Endothelial cell of umbilical vein (primary cell): ENCODE measurements at regions not wholly inside any gene's neighbourhood (a gene's known extent, or its start where the extent isn't known, plus 50 kb on each side); places are given as distances from the start of the nearest gene placed in this dataset.

Source experiments
- BruUV-seq: library from RNA; stranded (reverse); fragments of 400-500 nt; replicated peaks from 2 replicates; lab custom pipeline; 2021; lab: Mats Ljungman, UMichigan
- CTCF ChIA-PET: fragments of 300-600, 350-600 bp; sonication (Branson Sonifier 250); formaldehyde crosslinking; loops from one replicate; lab custom pipeline; 2021; ENCODE audit warnings: antibody characterized with exemption, inconsistent platforms; lab: Charles Lee
- POLR2A ChIA-PET: fragments of 300-600, 350-600 bp; sonication (Branson Sonifier 250); formaldehyde crosslinking; loops from one replicate; lab custom pipeline; 2021; ENCODE audit warnings: antibody characterized with exemption, inconsistent platforms; lab: Charles Lee
- DNase-seq: peaks from one replicate; pipeline ENCODE4 v3.0.0-alpha.2; 2011; ENCODE audit warnings: low read depth, low spot score
- FAIRE-seq: peaks from 2 replicates; lab custom pipeline; 2011; peaks lifted over from hg19 to GRCh38; lab: Jason Lieb, UNC
- H2AFZ ChIP-seq: 2 replicates; pipeline ENCODE4 v1.6.0; 2012; ENCODE audit warnings: low read depth, low read length, control low read depth, inconsistent platforms
- H3K27ac ChIP-seq: 2 replicates; pipeline ENCODE4 v1.5.1; 2011; ENCODE audit warnings: low read depth, mild to moderate bottlenecking, control low read depth, low read length, moderate library complexity; ENCODE audit not compliant: insufficient read depth
- H3K27me3 ChIP-seq, 2 experiments: 2 replicates each; pipeline versions ENCODE4 v1.6.0 to v1.6.1; 2011; ENCODE audit warnings: low read length in 2 of 2, mixed read lengths in 1 of 2; ENCODE audit not compliant: control insufficient read depth in 2 of 2, insufficient read depth in 2 of 2
- H3K36me3 ChIP-seq, 2 experiments: 2 replicates in 1 of 2; 3 replicates in 1 of 2; pipeline ENCODE4 v1.5.1; 2011; ENCODE audit warnings: low read length in 2 of 2, mild to moderate bottlenecking in 1 of 2, moderate library complexity in 1 of 2; ENCODE audit not compliant: control insufficient read depth in 2 of 2, insufficient read depth in 2 of 2; ENCODE audit errors: extremely low read depth in 1 of 2
- H3K4me1 ChIP-seq: 3 replicates; pipeline ENCODE4 v1.5.1; 2011; ENCODE audit warnings: mild to moderate bottlenecking, low read length; ENCODE audit not compliant: control insufficient read depth, insufficient read depth; ENCODE audit errors: extremely low read depth
- H3K4me2 ChIP-seq: 2 replicates; pipeline ENCODE4 v1.6.1; 2011; ENCODE audit warnings: low read length, control low read depth, mixed read lengths; ENCODE audit not compliant: insufficient read depth
- H3K4me3 ChIP-seq, 3 experiments: fragments of 200-600 bp in 1 of 3; sonication (generic), shearing (Covaris generic) in 1 of 3; replicated peaks in 1 of 3; 2 replicates each; pipeline ENCODE4 v1.5.1; 2011 to 2016; ENCODE audit warnings: control low read depth in 3 of 3, low read length in 3 of 3, mild to moderate bottlenecking in 2 of 3, inconsistent platforms in 1 of 3, low read depth in 1 of 3, moderate library complexity in 1 of 3; ENCODE audit not compliant: insufficient read depth in 1 of 3
- H3K79me2 ChIP-seq: 2 replicates; pipeline ENCODE4 v1.6.0; 2012; ENCODE audit warnings: low read length, inconsistent platforms; ENCODE audit not compliant: control insufficient read depth, insufficient read depth
- H3K9ac ChIP-seq: replicated peaks from 2 replicates; pipeline ENCODE3; 2011; ENCODE audit warnings: low read length, control low read depth; ENCODE audit not compliant: insufficient read depth; ENCODE audit errors: extremely low read depth
- H3K9me1 ChIP-seq: replicated peaks from 3 replicates; pipeline ENCODE4 v1.6.0; 2011; ENCODE audit warnings: mild to moderate bottlenecking, low read length; ENCODE audit not compliant: control insufficient read depth, insufficient read depth; ENCODE audit errors: extremely low read depth
- H3K9me3 ChIP-seq: replicated peaks from 2 replicates; pipeline ENCODE4 v1.5.1; 2012; ENCODE audit warnings: low read length, inconsistent platforms; ENCODE audit not compliant: control insufficient read depth, insufficient read depth
- H4K20me1 ChIP-seq: replicated peaks from 2 replicates; pipeline ENCODE3; 2011; ENCODE audit warnings: mild to moderate bottlenecking, low read length; ENCODE audit not compliant: control insufficient read depth, insufficient read depth; ENCODE audit errors: extremely low read depth
- EZH2 ChIP-seq: IDR thresholded peaks from 2 replicates; pipeline ENCODE4 v1.6.1; 2012; ENCODE audit warnings: borderline replicate concordance, low read depth, mild to moderate bottlenecking, moderate library complexity, low read length, inconsistent platforms; ENCODE audit not compliant: severe bottlenecking
- FOS ChIP-seq: IDR thresholded peaks from 2 replicates; pipeline ENCODE4 v1.6.1; 2011; ENCODE audit warnings: mild to moderate bottlenecking, low read length, moderate library complexity, borderline replicate concordance; ENCODE audit not compliant: insufficient read depth
- GATA2 ChIP-seq: IDR thresholded peaks from 2 replicates; pipeline ENCODE4 v1.7.0; 2011; ENCODE audit warnings: low read depth, mild to moderate bottlenecking, moderate library complexity, mixed read lengths, low read length; ENCODE audit not compliant: insufficient read length, insufficient read depth
- JUN ChIP-seq: IDR thresholded peaks from 2 replicates; pipeline ENCODE4 v1.6.1; 2011; ENCODE audit warnings: borderline replicate concordance, low read depth; ENCODE audit not compliant: insufficient read length, insufficient read depth
- MYC ChIP-seq: IDR thresholded peaks from one replicate; pipeline ENCODE4 v1.6.1; 2011; ENCODE audit warnings: mild to moderate bottlenecking, low read depth, low read length
- POLR2A ChIP-seq: IDR thresholded peaks from 2 replicates; pipeline ENCODE4 v1.6.1; 2012; ENCODE audit warnings: low read depth, mild to moderate bottlenecking, control low read depth, low read length
- POLR2AphosphoS5 ChIP-seq: IDR thresholded peaks from 2 replicates; pipeline ENCODE4 v1.6.1; 2012; ENCODE audit warnings: low read depth, mild to moderate bottlenecking, control low read depth, low read length, moderate library complexity; ENCODE audit not compliant: insufficient read depth
- dilution Hi-C: fragments of 300-500 bp; cut with MboI; formaldehyde crosslinking; loops from one replicate; pipeline ENCODE4 v1.15.0; 2019; ENCODE audit warnings: low sequenced_read_pairs; ENCODE audit not compliant: extremely low pct_ligation_motif_present
- intact Hi-C: fragments of 100-400 bp; cut with micrococcal nuclease; formaldehyde crosslinking; loops from one replicate; pipeline ENCODE4 v1.10.0; 2022
- TF ChIP-seq, protein P1 (sequence below): IDR thresholded peaks from 2 replicates; pipeline ENCODE4 v1.6.1; 2011; ENCODE audit not compliant: insufficient read depth, insufficient read length
- TF ChIP-seq, protein P2 (sequence below), 2 donors: IDR thresholded peaks; 1 replicate in 1 of 2; 2 replicates in 1 of 2; pipeline ENCODE4 v1.5.1; 2011; ENCODE audit warnings: low read length in 2 of 2, mild to moderate bottlenecking in 2 of 2, moderate library complexity in 2 of 2, control low read depth in 1 of 2, inconsistent platforms in 1 of 2, low read depth in 1 of 2; ENCODE audit not compliant: insufficient read depth in 1 of 2; ENCODE audit errors: extremely low read depth in 1 of 2

- Histone ChIP-seq H3K79me2 (no peaks in the 10 kb centered on the region), H2AFZ (no peak overlapping the region), H3K36me3 (no peaks in the 10 kb centered on the region), H3K9me3 (peaks cover 3% of the 10 kb centered on the region), H3K27ac (no peak overlapping the region), H4K20me1 (no peaks in the 10 kb centered on the region), H3K4me1 (no peaks in the 10 kb centered on the region), H3K9me1 (no peaks in the 10 kb centered on the region), H3K27me3 (no peaks in the 10 kb centered on the region), H3K4me3 (no peak overlapping the region), H3K9ac (no peak overlapping the region), H3K4me2 (no peak overlapping the region)
- BruUV-seq, result no TSS peak
- intact Hi-C loops (no loop called here), dilution Hi-C loops (no loop called here)
- POLR2A ChIA-PET, result no interaction called here
- DNase-seq (no peak), FAIRE-seq (no peak)
- no peak for TF ChIP-seq FOS
- TF ChIP-seq MYC, result no peak
- no peak for TF ChIP-seq JUN
- TF ChIP-seq, protein P1, sequence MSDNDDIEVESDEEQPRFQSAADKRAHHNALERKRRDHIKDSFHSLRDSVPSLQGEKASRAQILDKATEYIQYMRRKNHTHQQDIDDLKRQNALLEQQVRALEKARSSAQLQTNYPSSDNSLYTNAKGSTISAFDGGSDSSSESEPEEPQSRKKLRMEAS, result no peak
- TF ChIP-seq, protein P2, sequence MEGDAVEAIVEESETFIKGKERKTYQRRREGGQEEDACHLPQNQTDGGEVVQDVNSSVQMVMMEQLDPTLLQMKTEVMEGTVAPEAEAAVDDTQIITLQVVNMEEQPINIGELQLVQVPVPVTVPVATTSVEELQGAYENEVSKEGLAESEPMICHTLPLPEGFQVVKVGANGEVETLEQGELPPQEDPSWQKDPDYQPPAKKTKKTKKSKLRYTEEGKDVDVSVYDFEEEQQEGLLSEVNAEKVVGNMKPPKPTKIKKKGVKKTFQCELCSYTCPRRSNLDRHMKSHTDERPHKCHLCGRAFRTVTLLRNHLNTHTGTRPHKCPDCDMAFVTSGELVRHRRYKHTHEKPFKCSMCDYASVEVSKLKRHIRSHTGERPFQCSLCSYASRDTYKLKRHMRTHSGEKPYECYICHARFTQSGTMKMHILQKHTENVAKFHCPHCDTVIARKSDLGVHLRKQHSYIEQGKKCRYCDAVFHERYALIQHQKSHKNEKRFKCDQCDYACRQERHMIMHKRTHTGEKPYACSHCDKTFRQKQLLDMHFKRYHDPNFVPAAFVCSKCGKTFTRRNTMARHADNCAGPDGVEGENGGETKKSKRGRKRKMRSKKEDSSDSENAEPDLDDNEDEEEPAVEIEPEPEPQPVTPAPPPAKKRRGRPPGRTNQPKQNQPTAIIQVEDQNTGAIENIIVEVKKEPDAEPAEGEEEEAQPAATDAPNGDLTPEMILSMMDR (IDR thresholded peaks at IDR 0.05; ENCODE audit: extremely low read depth in 1 of 2, insufficient read depth in 1 of 2, low read depth in 1 of 2, low read length in 2 of 2), result no peak
- no peak for TF ChIP-seq GATA2
- no peak for TF ChIP-seq EZH2
- no peak for TF ChIP-seq POLR2A
- no peak for TF ChIP-seq POLR2AphosphoS5
- CTCF ChIA-PET, result no interaction called here
Measured at GRCh38 chr2:2830576-2830975, 499.5 kb upstream of the MYT1L start.
